ENCODE measurements at regions not wholly inside any gene's neighbourhood (a gene's known extent, or its start where the extent isn't known, plus 50 kb on each side); places are given as distances from the start of the nearest gene placed in this dataset.

GRCh38 chr2:228705318-228705717 is 523.8 kb upstream of the SPHKAP start:
- Histone ChIP-seq H3K36me3 (no peaks in the 10 kb centered on the region), H3K9me3 (no peaks in the 10 kb centered on the region), H3K4me1 (no peaks in the 10 kb centered on the region), H3K27me3 (no peaks in the 10 kb centered on the region), H3K27ac (no peak overlapping the region), H3K4me3 (no peak overlapping the region)
- 54 to 68% methylated on average over 3 to 4 of the region's 4 CpGs for WGBS, 2 donors
- TF ChIP-seq POLR2AphosphoS5 (IDR thresholded peaks at IDR 0.05): no peak
- TF ChIP-seq CTCF (IDR thresholded peaks at IDR 0.05): no peak
- TF ChIP-seq POLR2A (IDR thresholded peaks at IDR 0.05): no peak
- no peak for TF ChIP-seq EP300 (IDR thresholded peaks at IDR 0.05)
- ATAC-seq (ENCODE audit: low FRiP score in 2 of 2) (no peak), DNase-seq (no peak)

- H3K4me1 ChIP-seq: no peaks in the 10 kb centered on the region
- no peaks in the 10 kb centered on the region for H3K9me3 ChIP-seq
- H3K36me3 ChIP-seq: no peaks in the 10 kb centered on the region
- no peak for ATAC-seq (ENCODE audit: low FRiP score in 2 of 2)
- H3K27me3 ChIP-seq: no peaks in the 10 kb centered on the region
- H3K4me3 ChIP-seq: no peak overlapping the region
- TF ChIP-seq POLR2AphosphoS5 (IDR thresholded peaks at IDR 0.05) (no peak), CTCF (IDR thresholded peaks at IDR 0.05) (no peak), POLR2A (IDR thresholded peaks at IDR 0.05) (no peak), EP300 (IDR thresholded peaks at IDR 0.05) (no peak)
- WGBS, 2 donors: 75 to 76% methylated on average over 6 of the region's 6 CpGs
- DNase-seq: no peak
- H3K27ac ChIP-seq: no peak overlapping the region
These were observed 521.7 kb upstream of the SPHKAP start for GRCh38 chr2:228703152-228703551.

GRCh38 chr2:228701506-228701905 is 520.0 kb upstream of the SPHKAP start:
- Histone ChIP-seq H3K9me3 (no peaks in the 10 kb centered on the region), H3K27ac (no peak overlapping the region), H3K4me1 (no peaks in the 10 kb centered on the region), H3K4me3 (no peak overlapping the region), H3K27me3 (no peaks in the 10 kb centered on the region), H3K36me3 (no peaks in the 10 kb centered on the region)
- TF ChIP-seq CTCF (IDR thresholded peaks at IDR 0.05) (no peak), POLR2AphosphoS5 (IDR thresholded peaks at IDR 0.05) (no peak), POLR2A (IDR thresholded peaks at IDR 0.05) (no peak), EP300 (IDR thresholded peaks at IDR 0.05) (no peak)
- ATAC-seq (ENCODE audit: low FRiP score in 2 of 2) (no peak), DNase-seq (no peak)

GRCh38 chr2:228700638-228701037 is 519.2 kb upstream of the SPHKAP start:
- no peak overlapping the region for H3K27ac ChIP-seq
- ATAC-seq (ENCODE audit: low FRiP score in 2 of 2) (no peak), DNase-seq (no peak)
- H3K4me1 ChIP-seq: no peaks in the 10 kb centered on the region
- TF ChIP-seq EP300 (IDR thresholded peaks at IDR 0.05): no peak
- no peak for TF ChIP-seq POLR2A (IDR thresholded peaks at IDR 0.05)
- TF ChIP-seq POLR2AphosphoS5 (IDR thresholded peaks at IDR 0.05): no peak
- no peak for TF ChIP-seq CTCF (IDR thresholded peaks at IDR 0.05)
- H3K9me3 ChIP-seq: no peaks in the 10 kb centered on the region
- H3K36me3 ChIP-seq: no peaks in the 10 kb centered on the region
- no peak overlapping the region for H3K4me3 ChIP-seq
- WGBS, 2 donors: 85 to 86% methylated on average over 7 of the region's 7 CpGs
- H3K27me3 ChIP-seq: no peaks in the 10 kb centered on the region

- H3K27ac ChIP-seq: no peak overlapping the region
- H3K27me3 ChIP-seq: no peaks in the 10 kb centered on the region
- H3K36me3 ChIP-seq: no peaks in the 10 kb centered on the region
- WGBS, 2 donors: 96 to 97% methylated on average over 5 of the region's 5 CpGs
- DNase-seq (no peak), ATAC-seq (ENCODE audit: low FRiP score in 2 of 2) (no peak)
- TF ChIP-seq CTCF (IDR thresholded peaks at IDR 0.05): no peak
- TF ChIP-seq EP300 (IDR thresholded peaks at IDR 0.05): no peak
- no peak for TF ChIP-seq POLR2A (IDR thresholded peaks at IDR 0.05)
- no peaks in the 10 kb centered on the region for H3K4me1 ChIP-seq
- H3K9me3 ChIP-seq: no peaks in the 10 kb centered on the region
- no peak overlapping the region for H3K4me3 ChIP-seq
These were observed 518.4 kb upstream of the SPHKAP start for GRCh38 chr2:228699888-228700287.
